GM12878 (cell line): ENCODE measurements at regions not wholly inside any gene's neighbourhood (a gene's known extent, or its start where the extent isn't known, plus 50 kb on each side); places are given as distances from the start of the nearest gene placed in this dataset.

ENCODE experiments used
- CHD2 ChIP-seq: IDR thresholded peaks from 2 replicates; pipeline ENCODE4 v1.6.1; 2011; ENCODE audit warnings: low read depth, low read length, improper control_type of control experiment, borderline replicate concordance
- CTCF ChIP-seq, 3 experiments: IDR thresholded peaks in 2 of 3; conservative IDR thresholded peaks in 1 of 3; 2 replicates each; pipeline ENCODE4 v1.5.1; 2011; ENCODE audit warnings: low read depth in 3 of 3, low read length in 3 of 3, mild to moderate bottlenecking in 3 of 3, control low read depth in 2 of 3, moderate library complexity in 2 of 3, inconsistent platforms in 1 of 3, mixed read lengths in 1 of 3; ENCODE audit not compliant: control insufficient read depth in 2 of 3, insufficient read depth in 1 of 3; ENCODE audit errors: extremely low read depth in 1 of 3
- ESRRA ChIP-seq: IDR thresholded peaks from 2 replicates; pipeline ENCODE4 v1.6.1; 2012; ENCODE audit warnings: mild to moderate bottlenecking, low read length, improper control_type of control experiment
- FOS ChIP-seq: IDR thresholded peaks from 3 replicates; pipeline ENCODE4 v1.6.1; 2011; ENCODE audit warnings: borderline replicate concordance; ENCODE audit not compliant: insufficient read length; ENCODE audit errors: extremely low read depth
- KDM1A ChIP-seq: fragments of 200-600 bp; sonication (generic); IDR thresholded peaks from 2 replicates; pipeline ENCODE4 v1.6.1; 2016; ENCODE audit warnings: borderline replicate concordance
- NR2F1 ChIP-seq: fragments of 450-650 bp; conservative IDR thresholded peaks from 2 replicates; pipeline ENCODE4 v1.6.1; 2017; ENCODE audit warnings: mild to moderate bottlenecking
- POLR2AphosphoS5 ChIP-seq: IDR thresholded peaks from 2 replicates; pipeline ENCODE4 v1.6.1; 2011; ENCODE audit warnings: mild to moderate bottlenecking, low read length, inconsistent platforms
- RAD51 ChIP-seq: fragments of 450-650 bp; IDR thresholded peaks from 2 replicates; pipeline ENCODE4 v1.6.1; 2016; ENCODE audit warnings: moderate library complexity, mild to moderate bottlenecking, inconsistent platforms
- RUNX3 ChIP-seq: IDR thresholded peaks from 2 replicates; pipeline ENCODE4 v1.6.1; 2012; ENCODE audit warnings: low read length, inconsistent platforms
- SMARCA5 ChIP-seq: fragments of 450-650 bp; IDR thresholded peaks from 2 replicates; pipeline ENCODE4 v1.6.1; 2017; ENCODE audit warnings: mild to moderate bottlenecking
- SRF ChIP-seq, 2 experiments: IDR thresholded peaks; 2 replicates each; pipeline ENCODE4 v1.6.1; 2011; ENCODE audit warnings: low read depth in 2 of 2, low read length in 2 of 2, mild to moderate bottlenecking in 1 of 2, moderate library complexity in 1 of 2
- USF2 ChIP-seq: IDR thresholded peaks from 2 replicates; pipeline ENCODE4 v1.6.1; 2011; ENCODE audit warnings: low read depth, low read length, improper control_type of control experiment, borderline replicate concordance
- ZNF274 ChIP-seq: IDR thresholded peaks from one replicate; pipeline ENCODE4 v1.8.0; 2011; ENCODE audit not compliant: insufficient read length, insufficient read depth

GRCh38 chr6:22653980-22654610 lies 84.7 kb downstream of the HDGFL1 start:
- TF ChIP-seq POLR2AphosphoS5 (no peak), CTCF (IDR thresholded peaks at IDR 0.05 in 2 of 3, conservative IDR thresholded peaks at IDR 0.05 in 1 of 3; ENCODE audit: control insufficient read depth in 2 of 3, extremely low read depth in 1 of 3, insufficient read depth in 1 of 3, low read depth in 3 of 3, low read length in 3 of 3) (no peak), RUNX3 (no peak), ZNF274 (no peak), NR2F1 (no peak), RAD51 (no peak), FOS (no peak), CHD2 (no peak), SMARCA5 (no peak), ESRRA (no peak), SRF (IDR thresholded peaks at IDR 0.05; ENCODE audit: low read depth in 2 of 2, low read length in 2 of 2) (no peak), KDM1A (no peak), USF2 (no peak)
